ENCODE measurements at regions not wholly inside any gene's neighbourhood (a gene's known extent, or its start where the extent isn't known, plus 50 kb on each side); places are given as distances from the start of the nearest gene placed in this dataset.
"Not testable (repeated sequence)": the region's sequence is repeated elsewhere in the genome, so short reads cannot be mapped to it uniquely, and the experiment has no call there.

DNA sequence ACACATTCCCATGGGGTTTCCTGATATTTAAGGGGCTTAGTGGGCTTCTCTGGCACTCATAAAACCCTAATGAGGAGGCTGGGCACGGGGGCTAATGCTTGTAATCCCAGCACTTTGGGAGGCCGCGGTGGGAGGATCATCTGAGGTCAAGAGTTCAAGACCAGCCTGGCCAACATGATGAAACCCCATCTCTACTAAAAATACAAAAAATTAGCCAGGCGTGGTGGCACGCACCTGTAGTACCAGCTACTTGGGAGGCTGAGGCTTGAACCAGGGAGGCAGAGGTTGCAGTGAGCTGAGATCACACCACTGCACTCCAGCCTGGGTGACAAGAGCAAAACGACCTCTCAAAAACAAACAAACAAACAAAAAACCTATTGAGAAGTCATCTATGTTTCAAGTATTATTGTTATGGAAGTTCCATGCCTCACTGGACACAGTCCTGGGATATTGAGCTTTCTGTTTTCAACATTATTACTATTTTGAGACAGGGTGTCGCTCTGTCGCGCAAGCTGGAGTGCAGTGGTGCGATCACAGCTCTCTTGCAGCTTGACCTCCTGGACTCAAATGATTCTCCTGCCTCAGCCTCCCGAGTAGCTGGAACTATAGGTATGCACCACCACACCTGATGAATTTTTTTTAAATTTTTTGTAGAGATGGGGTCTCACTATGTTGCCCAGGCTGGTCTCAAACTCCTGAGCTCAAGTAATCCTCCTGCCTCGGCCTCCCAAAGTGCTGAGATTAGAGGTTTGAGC is 297.9 kb downstream of the GOLGA6L6 start:
- H3K27me3 ChIP-seq (ENCODE audit: low read depth); DNase-seq (ENCODE audit: low spot score in 2 of 2); H3K4me1 ChIP-seq; H3K36me3 ChIP-seq (replicated peaks); in situ Hi-C loops (cut with MboI; ENCODE audit: low sequenced_read_pairs); H3K4me3 ChIP-seq: not testable (repeated sequence)
- peaks cover 47% of the 10 kb centered on the region for H3K9me3 ChIP-seq

GRCh38 chr15:20240366-20240917 is 301.2 kb downstream of the GOLGA6L6 start:
- H3K9me3 ChIP-seq = peaks cover 37% of the 10 kb centered on the region
- H3K36me3 ChIP-seq (replicated peaks); H3K4me1 ChIP-seq; DNase-seq (ENCODE audit: low spot score in 2 of 2); H3K27me3 ChIP-seq (ENCODE audit: low read depth); H3K4me3 ChIP-seq; in situ Hi-C loops (cut with MboI; ENCODE audit: low sequenced_read_pairs): not testable (repeated sequence)

- in situ Hi-C loops (cut with MboI; ENCODE audit: low sequenced_read_pairs) = not testable (repeated sequence)
Measured at GRCh38 chr15:20239186-20239585, 302.4 kb downstream of the GOLGA6L6 start.

GRCh38 chr15:20237256-20238020 is 304.2 kb downstream of the GOLGA6L6 start:
- H3K36me3 ChIP-seq (replicated peaks); H3K4me3 ChIP-seq; H3K27me3 ChIP-seq (ENCODE audit: low read depth); H3K4me1 ChIP-seq; DNase-seq (ENCODE audit: low spot score in 2 of 2); in situ Hi-C loops (cut with MboI; ENCODE audit: low sequenced_read_pairs): not testable (repeated sequence)
- H3K9me3 ChIP-seq = peaks cover 37% of the 10 kb centered on the region

More at GRCh38 chr15:20239186-20239585, 302.4 kb downstream of the GOLGA6L6 start:
- not testable (repeated sequence) for DNase-seq (ENCODE audit: low spot score in 2 of 2); H3K27me3 ChIP-seq (ENCODE audit: low read depth); H3K4me3 ChIP-seq; H3K36me3 ChIP-seq (replicated peaks); H3K4me1 ChIP-seq
- H3K9me3 ChIP-seq = peaks cover 38% of the 10 kb centered on the region

DNA sequence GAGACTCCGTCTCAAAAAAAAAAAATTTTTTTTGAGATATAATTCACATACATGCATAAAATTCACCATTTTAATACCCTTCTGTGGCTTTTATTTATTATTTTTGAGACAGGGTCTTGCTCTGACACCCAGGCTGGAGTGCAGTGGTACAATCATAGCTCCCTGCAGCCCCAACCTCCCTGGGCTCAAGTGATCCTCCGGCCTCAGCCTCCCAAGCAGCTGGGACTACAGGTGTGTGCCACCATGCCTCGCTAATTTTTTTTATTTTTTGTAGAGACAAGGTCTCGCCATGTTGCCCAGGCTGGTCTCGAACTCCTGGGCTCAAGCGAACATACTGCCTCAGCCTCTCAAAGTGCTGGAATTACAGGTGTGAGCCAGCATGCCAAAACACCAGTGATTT is 305.9 kb downstream of the GOLGA6L6 start:
- H3K4me3 ChIP-seq; H3K36me3 ChIP-seq (replicated peaks); in situ Hi-C loops (cut with MboI; ENCODE audit: low sequenced_read_pairs); H3K27me3 ChIP-seq (ENCODE audit: low read depth); H3K4me1 ChIP-seq; DNase-seq (ENCODE audit: low spot score in 2 of 2): not testable (repeated sequence)
- peaks cover 26% of the 10 kb centered on the region for H3K9me3 ChIP-seq

DNA sequence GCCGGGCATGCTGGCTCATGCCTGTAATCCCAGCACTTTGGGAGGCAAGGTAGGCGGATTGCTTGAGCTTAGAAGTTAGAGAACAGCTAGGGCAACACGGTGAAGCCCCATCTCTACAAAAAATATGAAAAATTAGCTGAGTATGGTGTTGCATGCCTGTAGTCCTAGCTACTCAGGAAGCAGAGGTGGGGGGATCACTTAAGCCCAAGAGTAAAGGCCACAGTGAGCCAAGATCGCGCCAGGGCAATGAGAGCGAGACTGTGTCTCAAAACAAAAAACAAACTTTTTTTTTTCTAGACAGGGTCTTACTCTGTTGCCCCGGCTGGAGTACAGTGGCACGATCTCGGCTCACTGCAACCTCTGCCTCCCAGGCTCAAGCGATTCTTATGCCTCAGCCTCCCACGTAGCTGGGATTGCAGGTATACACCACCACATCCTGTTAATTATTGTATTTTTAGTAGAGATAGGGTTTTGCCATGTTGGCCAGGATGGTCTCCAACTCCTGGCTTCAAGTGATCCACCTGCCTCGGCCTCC is 307.5 kb downstream of the GOLGA6L6 start:
- H3K4me3 ChIP-seq; in situ Hi-C loops (cut with MboI; ENCODE audit: low sequenced_read_pairs); H3K36me3 ChIP-seq (replicated peaks); DNase-seq (ENCODE audit: low spot score in 2 of 2); H3K27me3 ChIP-seq (ENCODE audit: low read depth); H3K4me1 ChIP-seq: not testable (repeated sequence)
- peaks cover 11% of the 10 kb centered on the region for H3K9me3 ChIP-seq

DNA sequence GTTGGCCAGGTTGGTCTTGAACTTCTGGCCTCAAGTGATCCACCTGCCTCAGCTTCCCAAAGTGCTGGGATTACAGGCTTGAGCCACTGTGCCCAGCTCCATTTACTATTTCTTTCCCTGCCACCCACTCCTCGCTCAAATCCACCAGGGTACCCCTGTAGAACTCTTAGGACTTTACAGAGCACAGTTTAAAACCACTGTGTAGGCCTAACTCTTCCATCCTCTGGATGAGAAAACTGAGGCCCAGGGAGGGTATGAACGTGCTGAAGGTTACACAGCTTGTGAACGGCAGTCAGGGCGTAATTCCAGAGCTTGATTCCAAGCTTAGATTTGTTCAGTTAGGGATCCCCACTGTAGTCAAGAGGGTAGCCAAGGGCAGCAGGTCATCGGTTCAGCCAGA is 309.1 kb downstream of the GOLGA6L6 start:
- H3K4me1 ChIP-seq; DNase-seq (ENCODE audit: low spot score in 2 of 2); in situ Hi-C loops (cut with MboI; ENCODE audit: low sequenced_read_pairs); H3K36me3 ChIP-seq (replicated peaks); H3K27me3 ChIP-seq (ENCODE audit: low read depth); H3K9me3 ChIP-seq; H3K4me3 ChIP-seq: not testable (repeated sequence)

DNA sequence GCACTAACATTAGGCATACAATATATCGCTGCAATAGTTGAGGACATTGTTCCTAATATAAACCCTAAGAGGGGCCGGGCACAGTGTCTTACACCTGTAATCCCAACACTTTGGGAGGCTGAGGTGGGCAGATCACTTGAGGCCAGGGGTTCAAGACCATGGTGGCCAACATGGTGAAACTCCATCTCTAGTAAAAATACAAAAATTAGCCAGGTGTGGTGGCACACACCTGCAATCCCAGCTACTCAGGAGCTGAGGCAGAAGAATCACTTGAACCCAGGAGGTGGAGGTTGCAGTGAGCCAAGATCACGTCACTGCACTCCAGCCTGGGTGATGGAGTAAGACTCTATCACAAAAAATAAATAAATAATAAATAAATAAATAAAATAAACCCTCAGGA is 310.9 kb downstream of the GOLGA6L6 start:
- DNase-seq (ENCODE audit: low spot score in 2 of 2); H3K9me3 ChIP-seq; in situ Hi-C loops (cut with MboI; ENCODE audit: low sequenced_read_pairs); H3K27me3 ChIP-seq (ENCODE audit: low read depth); H3K4me1 ChIP-seq; H3K36me3 ChIP-seq (replicated peaks); H3K4me3 ChIP-seq: not testable (repeated sequence)

GRCh38 chr15:20228791-20229190 is 312.8 kb downstream of the GOLGA6L6 start:
- H3K36me3 ChIP-seq (replicated peaks); H3K9me3 ChIP-seq; H3K4me3 ChIP-seq; H3K27me3 ChIP-seq (ENCODE audit: low read depth); H3K4me1 ChIP-seq; in situ Hi-C loops (cut with MboI; ENCODE audit: low sequenced_read_pairs); DNase-seq (ENCODE audit: low spot score in 2 of 2): not testable (repeated sequence)

- DNase-seq (ENCODE audit: low spot score in 2 of 2); H3K9me3 ChIP-seq; H3K4me3 ChIP-seq; H3K4me1 ChIP-seq; H3K27me3 ChIP-seq (ENCODE audit: low read depth); in situ Hi-C loops (cut with MboI; ENCODE audit: low sequenced_read_pairs); H3K36me3 ChIP-seq (replicated peaks): not testable (repeated sequence)
Measured at GRCh38 chr15:20227119-20227853, 314.3 kb downstream of the GOLGA6L6 start.

DNA sequence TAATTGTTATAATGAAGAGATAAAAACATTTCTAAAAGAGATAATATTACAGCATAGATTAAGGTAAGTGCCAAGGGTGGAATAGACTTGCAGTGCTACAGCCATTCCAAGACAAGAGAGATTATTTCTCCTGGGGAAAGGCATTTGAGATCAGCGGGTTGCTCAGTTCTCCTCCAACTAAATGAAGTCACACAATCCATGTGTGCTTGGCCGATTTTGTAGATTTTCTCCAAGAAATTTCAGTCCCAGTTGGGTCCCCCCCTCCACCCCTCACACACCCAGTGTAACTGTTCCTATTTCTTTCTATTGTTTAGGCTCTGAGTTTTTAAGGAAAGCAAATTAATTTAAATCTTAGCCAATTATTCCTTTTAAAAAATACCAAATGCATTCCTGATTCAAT is 315.1 kb downstream of the GOLGA6L6 start:
- H3K4me1 ChIP-seq; in situ Hi-C loops (cut with MboI; ENCODE audit: low sequenced_read_pairs); H3K27me3 ChIP-seq (ENCODE audit: low read depth); H3K9me3 ChIP-seq; H3K36me3 ChIP-seq (replicated peaks); H3K4me3 ChIP-seq; DNase-seq (ENCODE audit: low spot score in 2 of 2): not testable (repeated sequence)

DNA sequence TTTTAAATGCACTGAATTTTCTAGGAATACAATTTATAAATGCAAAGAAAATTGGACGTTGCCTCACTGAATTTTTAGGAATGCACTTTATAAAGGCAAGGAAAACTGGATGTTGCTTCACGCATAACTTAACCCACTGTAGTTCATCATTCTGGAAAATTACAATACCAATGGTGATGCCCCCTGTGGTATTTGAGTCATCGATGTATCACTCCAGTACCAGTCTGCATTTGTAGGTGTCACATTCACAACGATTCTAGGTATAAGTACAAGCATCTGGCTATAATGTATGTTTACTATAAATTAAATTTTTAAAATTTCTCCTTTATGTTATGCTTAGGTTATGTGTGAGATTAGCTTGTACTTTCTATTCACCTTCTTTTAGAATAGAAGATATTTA is 320.5 kb downstream of the GOLGA6L6 start:
- DNase-seq (ENCODE audit: low spot score in 2 of 2); H3K4me3 ChIP-seq; H3K36me3 ChIP-seq (replicated peaks); H3K27me3 ChIP-seq (ENCODE audit: low read depth); H3K9me3 ChIP-seq; in situ Hi-C loops (cut with MboI; ENCODE audit: low sequenced_read_pairs); H3K4me1 ChIP-seq: not testable (repeated sequence)

- in situ Hi-C loops (cut with MboI; ENCODE audit: low sequenced_read_pairs) = not testable (repeated sequence)
Measured at GRCh38 chr15:20219171-20219570, 322.4 kb downstream of the GOLGA6L6 start.

More at GRCh38 chr15:20219171-20219570, 322.4 kb downstream of the GOLGA6L6 start:
- not testable (repeated sequence) for H3K36me3 ChIP-seq (replicated peaks); H3K27me3 ChIP-seq (ENCODE audit: low read depth); DNase-seq (ENCODE audit: low spot score in 2 of 2); H3K4me3 ChIP-seq; H3K9me3 ChIP-seq; H3K4me1 ChIP-seq
